Central memory CD8-positive, alpha-beta T cell (primary cell): ENCODE measurements at regions not wholly inside any gene's neighbourhood (a gene's known extent, or its start where the extent isn't known, plus 50 kb on each side); places are given as distances from the start of the nearest gene placed in this dataset.
"Not testable (repeated sequence)": the region's sequence is repeated elsewhere in the genome, so short reads cannot be mapped to it uniquely, and the experiment has no call there.

Experiments
- ATAC-seq: fragments of 150-1000 bp; cut with Tn5 transposase; replicated peaks from 2 replicates; pipeline ENCODE4 v1.10.0; 2022; ENCODE audit warnings: mild to moderate bottlenecking, moderate FRiP score, moderate number of reproducible peaks; ENCODE audit not compliant: poor library complexity, severe bottlenecking; ENCODE audit errors: extremely low read depth
- DNase-seq, 2 donors: peaks; one replicate each; pipeline ENCODE4 v3.0.0; 2021; ENCODE audit warnings: low spot score in 2 of 2
- H3K27ac Mint-ChIP-seq: one replicate; pipeline ENCODE4 v1.8.0; 2022; ENCODE audit warnings: low read depth, mild to moderate bottlenecking, moderate library complexity, mixed read lengths
- H3K27me3 Mint-ChIP-seq: one replicate; pipeline ENCODE4 v1.8.0; 2022; ENCODE audit warnings: mixed read lengths
- H3K36me3 Mint-ChIP-seq: one replicate; pipeline ENCODE4 v1.8.0; 2022; ENCODE audit warnings: mild to moderate bottlenecking, moderate library complexity, mixed read lengths; ENCODE audit not compliant: insufficient read depth
- H3K4me1 Mint-ChIP-seq: one replicate; pipeline ENCODE4 v1.8.0; 2022; ENCODE audit warnings: mixed read lengths
- H3K4me3 Mint-ChIP-seq: one replicate; pipeline ENCODE4 v1.8.0; 2022; ENCODE audit warnings: mild to moderate bottlenecking, moderate library complexity, mixed read lengths
- H3K9me3 Mint-ChIP-seq: one replicate; pipeline ENCODE4 v1.8.0; 2022; ENCODE audit warnings: mixed read lengths

- Mint-ChIP-seq H3K27me3 (no peaks in the 10 kb centered on the region), H3K9me3 (peaks cover 6% of the 10 kb centered on the region), H3K27ac (no peak overlapping the region), H3K36me3 (no peaks in the 10 kb centered on the region), H3K4me1 (no peaks in the 10 kb centered on the region), H3K4me3 (no peak overlapping the region)
- no peak for DNase-seq
- ATAC-seq = no peak
These were observed 959.5 kb downstream of the GRID1 start for GRCh38 chr10:85407088-85407487.

DNA sequence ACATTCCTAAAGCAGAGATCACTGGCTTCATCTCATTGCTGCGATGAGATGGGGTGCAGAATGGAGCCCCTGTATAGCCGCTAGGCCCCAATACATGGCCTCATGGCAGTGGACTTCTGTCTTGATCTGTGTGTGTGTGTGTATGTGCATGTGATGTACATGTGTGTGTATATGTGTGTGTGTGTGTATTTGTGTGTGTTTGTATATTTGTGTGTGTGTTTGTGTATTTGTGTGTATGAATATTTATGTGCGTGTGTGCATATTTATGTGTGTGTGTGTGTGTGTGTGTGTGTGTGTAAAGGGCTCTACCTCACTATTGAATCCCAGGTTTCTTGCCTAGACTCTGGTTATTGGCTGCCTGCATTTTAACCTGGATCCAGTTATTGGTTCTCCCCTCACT, 958.2 kb downstream of the GRID1 start:
- H3K4me3 Mint-ChIP-seq = no peak overlapping the region

DNA sequence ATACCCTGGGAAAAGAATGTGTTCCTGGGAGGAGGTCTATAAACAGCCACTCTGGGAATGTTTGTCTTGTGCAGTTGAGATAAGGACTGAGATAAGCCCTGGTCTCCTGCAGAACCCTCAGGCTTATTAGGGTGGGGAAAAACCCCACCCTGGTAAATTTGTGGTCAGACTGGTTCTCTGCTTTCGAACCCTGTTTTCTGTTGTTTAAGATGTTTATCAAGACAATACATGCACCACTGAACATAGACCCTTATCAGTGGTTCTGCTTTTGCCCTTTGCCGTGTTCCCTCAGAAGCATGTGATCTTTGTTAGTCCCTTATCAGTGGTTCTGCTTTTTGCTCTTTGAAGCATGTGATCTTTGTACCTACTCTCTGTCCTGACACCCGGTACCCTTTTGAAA, 956.0 kb downstream of the GRID1 start:
- H3K9me3 Mint-ChIP-seq, H3K27ac Mint-ChIP-seq, ATAC-seq, H3K4me1 Mint-ChIP-seq, H3K36me3 Mint-ChIP-seq, DNase-seq, H3K4me3 Mint-ChIP-seq: not testable (repeated sequence)
- H3K27me3 Mint-ChIP-seq = peaks cover 15% of the 10 kb centered on the region

More for the DNA sequence above, 958.2 kb downstream of the GRID1 start:
- Mint-ChIP-seq H3K9me3 (peaks cover 6% of the 10 kb centered on the region), H3K36me3 (no peaks in the 10 kb centered on the region), H3K27me3 (peaks cover under 1% of the 10 kb centered on the region), H3K4me1 (no peaks in the 10 kb centered on the region), H3K27ac (no peak overlapping the region)
- ATAC-seq (no peak), DNase-seq (no peak)

- Mint-ChIP-seq H3K36me3 (no peaks in the 10 kb centered on the region), H3K27ac (no peak overlapping the region), H3K9me3 (peaks cover 8% of the 10 kb centered on the region), H3K4me1 (no peaks in the 10 kb centered on the region), H3K27me3 (peaks cover 15% of the 10 kb centered on the region), H3K4me3 (no peak overlapping the region)
- DNase-seq (no peak), ATAC-seq (no peak)
These were observed 953.0 kb downstream of the GRID1 start for GRCh38 chr10:85413570-85413969.

DNA sequence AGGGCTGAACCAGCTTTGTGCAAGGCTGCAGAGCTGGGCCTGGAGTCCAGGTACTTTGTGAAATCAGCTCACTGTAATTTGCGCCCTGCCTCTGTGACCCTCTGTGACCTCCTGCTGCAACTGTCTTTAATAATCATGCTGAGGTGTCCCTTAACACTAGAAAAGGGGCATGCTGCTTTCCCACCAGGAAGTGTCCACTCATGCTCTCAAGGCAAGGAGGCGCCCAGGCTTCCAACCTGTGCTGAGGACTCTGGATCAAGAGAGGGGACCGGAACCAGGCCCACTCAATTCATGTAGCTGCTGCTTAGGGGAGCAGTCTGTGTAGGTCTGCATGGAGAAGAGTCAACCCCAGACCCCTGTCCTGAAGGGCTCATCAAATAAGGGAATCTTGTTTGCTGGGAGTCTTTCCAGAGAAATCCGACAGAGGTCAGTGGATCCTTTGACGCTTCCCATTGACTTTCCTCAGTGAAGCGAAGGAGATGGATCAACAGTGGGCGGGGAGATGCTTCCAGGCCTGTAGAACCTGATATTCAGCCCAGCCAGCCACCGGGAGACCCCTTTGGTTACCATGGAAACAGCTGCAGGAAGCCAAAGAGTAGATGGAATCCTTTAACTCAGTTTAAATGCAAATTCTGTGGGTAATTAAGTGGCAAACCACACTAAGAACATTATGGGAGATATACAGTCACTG, 945.9 kb downstream of the GRID1 start:
- DNase-seq = no peak
- Mint-ChIP-seq H3K4me1 (no peaks in the 10 kb centered on the region), H3K27me3 (peaks cover 7% of the 10 kb centered on the region), H3K27ac (no peak overlapping the region), H3K36me3 (no peaks in the 10 kb centered on the region), H3K9me3 (no peaks in the 10 kb centered on the region), H3K4me3 (no peak overlapping the region)
- no peak for ATAC-seq

DNA sequence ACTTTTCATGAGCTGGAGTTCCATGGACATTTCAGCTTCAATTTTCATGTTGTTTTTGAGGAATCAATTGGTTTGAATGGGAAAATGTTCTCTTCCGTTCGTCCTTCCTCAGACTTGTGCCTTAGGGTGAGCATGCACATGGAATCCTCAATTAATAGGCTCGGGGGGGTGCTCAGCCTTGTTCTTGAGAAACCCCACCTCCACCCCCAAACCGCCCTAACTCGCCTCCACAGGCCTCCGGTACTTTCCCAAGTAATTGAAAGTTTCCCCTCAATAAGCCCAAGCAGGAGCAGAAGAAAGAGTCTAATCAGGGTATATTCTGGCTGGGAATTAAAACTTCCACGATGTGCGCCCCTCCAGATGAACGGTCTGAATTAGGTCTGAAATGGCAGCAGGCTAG, 945.2 kb downstream of the GRID1 start:
- H3K4me3 Mint-ChIP-seq = no peak overlapping the region
- no peak for DNase-seq
- H3K27ac Mint-ChIP-seq = no peak overlapping the region
- peaks cover 7% of the 10 kb centered on the region for H3K27me3 Mint-ChIP-seq
- no peak for ATAC-seq
- no peaks in the 10 kb centered on the region for H3K36me3 Mint-ChIP-seq
- no peaks in the 10 kb centered on the region for H3K4me1 Mint-ChIP-seq
- H3K9me3 Mint-ChIP-seq = no peaks in the 10 kb centered on the region

GRCh38 chr10:85429126-85429525, 937.5 kb downstream of the GRID1 start:
- Mint-ChIP-seq H3K27me3 (peaks cover 7% of the 10 kb centered on the region), H3K36me3 (no peaks in the 10 kb centered on the region), H3K4me3 (no peak overlapping the region), H3K9me3 (peaks cover 5% of the 10 kb centered on the region), H3K27ac (no peak overlapping the region), H3K4me1 (no peaks in the 10 kb centered on the region)
- DNase-seq (no peak), ATAC-seq (no peak)

- Mint-ChIP-seq H3K36me3 (no peaks in the 10 kb centered on the region), H3K4me3 (no peak overlapping the region), H3K9me3 (peaks cover 5% of the 10 kb centered on the region), H3K4me1 (no peaks in the 10 kb centered on the region), H3K27ac (no peak overlapping the region), H3K27me3 (no peaks in the 10 kb centered on the region)
- ATAC-seq = no peak
- no peak for DNase-seq
These were observed 935.6 kb downstream of the GRID1 start for GRCh38 chr10:85430991-85431390.

DNA sequence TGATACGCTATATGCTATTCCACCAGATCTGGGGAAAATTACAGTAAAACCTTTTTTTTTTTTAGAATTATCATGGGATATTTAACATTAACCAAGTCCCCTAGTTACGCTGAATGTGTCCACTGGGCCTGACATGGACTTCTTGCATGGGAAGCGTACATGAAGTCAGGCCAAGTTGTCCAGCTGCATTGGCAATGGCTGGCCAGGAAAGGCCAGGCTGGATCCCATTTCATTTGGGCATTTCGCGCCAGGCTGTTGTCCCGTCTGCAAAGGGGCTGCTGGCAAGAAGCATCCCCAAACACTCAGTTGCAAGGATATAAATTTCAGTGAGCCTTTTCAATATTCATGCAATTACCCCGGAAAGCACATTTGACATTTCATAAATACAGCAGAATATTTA, 933.3 kb downstream of the GRID1 start:
- ATAC-seq (no peak), DNase-seq (no peak)
- Mint-ChIP-seq H3K27ac (no peak overlapping the region), H3K9me3 (peaks cover 5% of the 10 kb centered on the region), H3K4me3 (no peak overlapping the region), H3K27me3 (peaks cover 13% of the 10 kb centered on the region), H3K36me3 (no peaks in the 10 kb centered on the region), H3K4me1 (no peaks in the 10 kb centered on the region)

DNA sequence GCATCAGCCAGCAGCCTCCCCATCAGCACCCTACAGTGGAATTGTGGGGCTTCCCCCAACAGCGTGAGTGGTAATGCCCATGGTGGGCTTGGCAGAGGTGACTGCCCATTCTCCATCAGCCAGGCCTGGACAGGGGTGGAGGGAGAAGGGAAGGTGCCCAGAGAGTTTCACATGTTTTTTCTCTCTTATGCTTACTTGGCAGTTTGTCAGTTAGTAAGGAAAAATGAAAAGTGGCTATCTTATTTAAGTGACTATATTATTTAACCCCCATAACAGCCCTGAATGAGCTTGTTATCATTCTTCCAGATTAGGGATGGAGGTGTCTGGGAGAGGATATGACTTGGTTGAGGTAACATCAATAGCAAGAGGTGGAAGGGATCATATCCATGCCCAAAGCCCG, 921.7 kb downstream of the GRID1 start:
- ATAC-seq = no peak
- Mint-ChIP-seq H3K9me3 (no peaks in the 10 kb centered on the region), H3K4me3 (no peak overlapping the region), H3K4me1 (no peaks in the 10 kb centered on the region), H3K27ac (no peak overlapping the region), H3K27me3 (no peaks in the 10 kb centered on the region), H3K36me3 (no peaks in the 10 kb centered on the region)
- no peak for DNase-seq

DNA sequence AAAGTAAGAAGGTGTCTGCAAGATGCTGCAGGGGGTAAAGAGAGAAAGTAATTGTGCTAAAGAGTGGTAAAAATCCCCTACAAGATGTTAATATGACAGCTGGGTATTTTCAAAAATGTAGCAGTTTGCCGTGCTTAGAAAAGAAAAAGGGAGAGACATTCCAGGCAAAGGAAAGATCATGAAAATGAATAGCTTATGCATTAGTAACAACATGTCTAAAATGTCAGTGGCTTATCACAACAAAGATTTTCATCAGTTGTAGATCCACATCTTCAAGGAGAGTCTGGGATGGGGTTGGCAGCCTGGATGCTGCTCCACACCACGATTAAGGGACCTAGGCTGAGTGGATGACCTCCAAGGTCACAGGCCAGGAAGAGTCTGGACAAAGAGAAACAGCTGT, 920.9 kb downstream of the GRID1 start:
- Mint-ChIP-seq H3K4me3 (no peak overlapping the region), H3K9me3 (no peaks in the 10 kb centered on the region), H3K36me3 (no peaks in the 10 kb centered on the region), H3K27ac (no peak overlapping the region), H3K4me1 (no peaks in the 10 kb centered on the region), H3K27me3 (no peaks in the 10 kb centered on the region)
- ATAC-seq (no peak), DNase-seq (no peak)

DNA sequence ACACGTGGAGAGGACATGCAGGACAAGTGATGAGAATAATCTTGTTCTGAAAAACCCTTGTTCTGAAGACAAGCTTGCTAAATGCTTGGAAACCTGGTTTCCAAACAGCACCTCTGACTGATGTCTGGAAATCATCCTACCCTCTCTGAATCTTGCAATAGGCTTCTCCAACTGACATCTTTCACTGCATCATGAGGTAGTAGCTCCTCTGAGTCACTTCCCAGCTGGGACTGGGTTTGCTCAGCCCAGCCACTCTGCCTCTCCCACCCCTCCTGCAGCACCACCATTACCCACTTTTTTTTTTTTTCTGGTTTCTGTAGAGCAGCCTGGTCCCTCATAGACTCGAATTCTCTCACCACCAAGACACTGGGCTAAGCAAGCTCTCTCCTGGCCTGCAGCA, 919.8 kb downstream of the GRID1 start:
- H3K27ac Mint-ChIP-seq = no peak overlapping the region
- no peaks in the 10 kb centered on the region for H3K9me3 Mint-ChIP-seq
- DNase-seq (no peak), ATAC-seq (no peak)
- H3K36me3 Mint-ChIP-seq = no peaks in the 10 kb centered on the region
- no peaks in the 10 kb centered on the region for H3K27me3 Mint-ChIP-seq
- H3K4me1 Mint-ChIP-seq = no peaks in the 10 kb centered on the region
- H3K4me3 Mint-ChIP-seq = no peak overlapping the region

GRCh38 chr10:85447690-85448089, 918.9 kb downstream of the GRID1 start:
- Mint-ChIP-seq H3K27ac (no peak overlapping the region), H3K27me3 (no peaks in the 10 kb centered on the region), H3K9me3 (no peaks in the 10 kb centered on the region), H3K4me1 (no peaks in the 10 kb centered on the region), H3K36me3 (no peaks in the 10 kb centered on the region), H3K4me3 (no peak overlapping the region)
- DNase-seq = no peak
- ATAC-seq = no peak

- no peak for DNase-seq
- no peak for ATAC-seq
- H3K9me3 Mint-ChIP-seq = no peaks in the 10 kb centered on the region
- H3K36me3 Mint-ChIP-seq = no peaks in the 10 kb centered on the region
- H3K27ac Mint-ChIP-seq = no peak overlapping the region
- no peak overlapping the region for H3K4me3 Mint-ChIP-seq
- no peaks in the 10 kb centered on the region for H3K27me3 Mint-ChIP-seq
- H3K4me1 Mint-ChIP-seq = no peaks in the 10 kb centered on the region
These were observed 917.9 kb downstream of the GRID1 start for GRCh38 chr10:85448716-85449115.
